ENCODE measurements at regions not wholly inside any gene's neighbourhood (a gene's known extent, or its start where the extent isn't known, plus 50 kb on each side); places are given as distances from the start of the nearest gene placed in this dataset.

GRCh38 chr11:10936626-10937384 is 79.0 kb upstream of the ZBED5 start:
- Histone ChIP-seq H3K4me1 (ENCODE audit: control insufficient read depth in 1 of 2, insufficient read depth in 2 of 2, low read length in 2 of 2) (peaks cover 1 to 2% of the 10 kb centered on the region in 2 experiments), H3K14ac (ENCODE audit: low read length) (no peak overlapping the region), H2BK5ac (ENCODE audit: low read depth, low read length, poor library complexity) (no peak overlapping the region), H2AK5ac (ENCODE audit: low read length) (no peak overlapping the region), H3K27me3 (ENCODE audit: insufficient read depth, low read length) (no peaks in the 10 kb centered on the region), H3K4me2 (ENCODE audit: low read length) (no peak overlapping the region), H3K36me3 (ENCODE audit: control insufficient read depth in 1 of 2, insufficient read depth in 2 of 2, low read length in 2 of 2) (no peaks in the 10 kb centered on the region), H3K18ac (ENCODE audit: low read length) (no peak overlapping the region), H2AFZ (ENCODE audit: insufficient read depth, low read length, poor library complexity) (no peak overlapping the region), H3K4ac (ENCODE audit: low read depth, low read length) (no peak overlapping the region), H3K23ac (ENCODE audit: low read length) (no peak overlapping the region), H3K79me1 (ENCODE audit: low read length) (peaks cover under 1% of the 10 kb centered on the region), H2BK12ac (ENCODE audit: low read length) (no peak overlapping the region), H3K9ac (ENCODE audit: low read length) (no peak overlapping the region), H2BK120ac (ENCODE audit: insufficient read depth, low read length, poor library complexity) (no peak overlapping the region), H3K9me3 (ENCODE audit: insufficient read depth, low read depth, low read length) (no peaks in the 10 kb centered on the region), H3K27ac (ENCODE audit: low read depth, low read length) (no peak overlapping the region), H3K4me3 (ENCODE audit: low read depth, low read length) (no peak overlapping the region), H3K79me2 (ENCODE audit: control insufficient read depth, insufficient read depth, low read length, poor library complexity) (no peaks in the 10 kb centered on the region), H4K8ac (ENCODE audit: low read depth, low read length) (no peak overlapping the region), H4K12ac (ENCODE audit: low read depth, low read length) (no peak overlapping the region), H4K91ac (ENCODE audit: low read depth, low read length) (no peak overlapping the region)
- WGBS (ENCODE audit: extremely low coverage, insufficient coverage, insufficient read length) = no CpG with 5 or more reads among the region's 5 CpGs
- no peak for DNase-seq

GRCh38 chr11:10935015-10935559 is 77.2 kb upstream of the ZBED5 start:
- H3K4me2 ChIP-seq (ENCODE audit: low read length) = no peak overlapping the region
- H3K4me3 ChIP-seq (ENCODE audit: low read depth, low read length) = no peak overlapping the region
- no peak overlapping the region for H3K14ac ChIP-seq (ENCODE audit: low read length)
- H4K12ac ChIP-seq (ENCODE audit: low read depth, low read length) = no peak overlapping the region
- WGBS (ENCODE audit: extremely low coverage, insufficient coverage, insufficient read length) = no CpG with 5 or more reads among the region's 7 CpGs
- no peaks in the 10 kb centered on the region for H3K9me3 ChIP-seq (ENCODE audit: insufficient read depth, low read depth, low read length)
- H2AK5ac ChIP-seq (ENCODE audit: low read length) = no peak overlapping the region
- H2BK5ac ChIP-seq (ENCODE audit: low read depth, low read length, poor library complexity) = no peak overlapping the region
- no peak overlapping the region for H4K91ac ChIP-seq (ENCODE audit: low read depth, low read length)
- H3K27ac ChIP-seq (ENCODE audit: low read depth, low read length) = no peak overlapping the region
- no peak overlapping the region for H3K23ac ChIP-seq (ENCODE audit: low read length)
- H2BK12ac ChIP-seq (ENCODE audit: low read length) = no peak overlapping the region
- peaks cover 1% of the 10 kb centered on the region for H3K79me2 ChIP-seq (ENCODE audit: control insufficient read depth, insufficient read depth, low read length, poor library complexity)
- peaks cover 13% of the 10 kb centered on the region for H3K79me1 ChIP-seq (ENCODE audit: low read length)
- no peak for DNase-seq
- peaks cover 2 to 6% of the 10 kb centered on the region in 2 experiments for H3K4me1 ChIP-seq (ENCODE audit: control insufficient read depth in 1 of 2, insufficient read depth in 2 of 2, low read length in 2 of 2)
- H3K18ac ChIP-seq (ENCODE audit: low read length) = no peak overlapping the region
- no peaks in the 10 kb centered on the region for H3K36me3 ChIP-seq (ENCODE audit: control insufficient read depth in 1 of 2, insufficient read depth in 2 of 2, low read length in 2 of 2)
- H3K27me3 ChIP-seq (ENCODE audit: insufficient read depth, low read length) = no peaks in the 10 kb centered on the region
- no peak overlapping the region for H3K4ac ChIP-seq (ENCODE audit: low read depth, low read length)
- H2BK120ac ChIP-seq (ENCODE audit: insufficient read depth, low read length, poor library complexity) = no peak overlapping the region
- H4K8ac ChIP-seq (ENCODE audit: low read depth, low read length) = no peak overlapping the region
- H2AFZ ChIP-seq (ENCODE audit: insufficient read depth, low read length, poor library complexity) = no peak overlapping the region
- H3K9ac ChIP-seq (ENCODE audit: low read length) = no peak overlapping the region

- no peak overlapping the region for H2AFZ ChIP-seq (ENCODE audit: insufficient read depth, low read length, poor library complexity)
- no peaks in the 10 kb centered on the region for H3K9me3 ChIP-seq (ENCODE audit: insufficient read depth, low read depth, low read length)
- no peak overlapping the region for H3K23ac ChIP-seq (ENCODE audit: low read length)
- H2BK120ac ChIP-seq (ENCODE audit: insufficient read depth, low read length, poor library complexity) = no peak overlapping the region
- peak in 1 of 2 donors; percentile 24 for DNase-seq
- no peak overlapping the region for H3K27ac ChIP-seq (ENCODE audit: low read depth, low read length)
- no peak overlapping the region for H2BK12ac ChIP-seq (ENCODE audit: low read length)
- peaks cover 1% of the 10 kb centered on the region for H3K79me2 ChIP-seq (ENCODE audit: control insufficient read depth, insufficient read depth, low read length, poor library complexity)
- H2BK5ac ChIP-seq (ENCODE audit: low read depth, low read length, poor library complexity) = no peak overlapping the region
- no peaks in the 10 kb centered on the region for H3K27me3 ChIP-seq (ENCODE audit: insufficient read depth, low read length)
- H4K91ac ChIP-seq (ENCODE audit: low read depth, low read length) = no peak overlapping the region
- H3K9ac ChIP-seq (ENCODE audit: low read length) = no peak overlapping the region
- H3K36me3 ChIP-seq (ENCODE audit: control insufficient read depth in 1 of 2, insufficient read depth in 2 of 2, low read length in 2 of 2) = no peaks in the 10 kb centered on the region
- H3K4me3 ChIP-seq (ENCODE audit: low read depth, low read length) = no peak overlapping the region
- H3K4ac ChIP-seq (ENCODE audit: low read depth, low read length) = no peak overlapping the region
- H3K4me2 ChIP-seq (ENCODE audit: low read length) = peak overlapping the region; percentile 98
- no peak overlapping the region for H4K8ac ChIP-seq (ENCODE audit: low read depth, low read length)
- peaks cover 13% of the 10 kb centered on the region for H3K79me1 ChIP-seq (ENCODE audit: low read length)
- H3K4me1 ChIP-seq (ENCODE audit: control insufficient read depth in 1 of 2, insufficient read depth in 2 of 2, low read length in 2 of 2) = peaks cover 2 to 6% of the 10 kb centered on the region in 2 experiments
- H4K12ac ChIP-seq (ENCODE audit: low read depth, low read length) = no peak overlapping the region
- H3K14ac ChIP-seq (ENCODE audit: low read length) = no peak overlapping the region
- no CpG with 5 or more reads among the region's 9 CpGs for WGBS (ENCODE audit: extremely low coverage, insufficient coverage, insufficient read length)
- no peak overlapping the region for H2AK5ac ChIP-seq (ENCODE audit: low read length)
- no peak overlapping the region for H3K18ac ChIP-seq (ENCODE audit: low read length)
Observed at GRCh38 chr11:10934293-10934860, 76.5 kb upstream of the ZBED5 start.

- Histone ChIP-seq H2AK5ac (ENCODE audit: low read length) (no peak overlapping the region), H3K27me3 (ENCODE audit: insufficient read depth, low read length) (no peaks in the 10 kb centered on the region), H3K9ac (ENCODE audit: low read length) (peak overlapping the region; percentile 77), H2BK5ac (ENCODE audit: low read depth, low read length, poor library complexity) (no peak overlapping the region), H4K12ac (ENCODE audit: low read depth, low read length) (no peak overlapping the region), H3K27ac (ENCODE audit: low read depth, low read length) (peak overlapping the region; percentile 25), H4K8ac (ENCODE audit: low read depth, low read length) (peak overlapping the region; percentile 0), H4K91ac (ENCODE audit: low read depth, low read length) (no peak overlapping the region), H3K4me1 (ENCODE audit: control insufficient read depth in 1 of 2, insufficient read depth in 2 of 2, low read length in 2 of 2) (peaks cover 2 to 6% of the 10 kb centered on the region in 2 experiments), H3K4me2 (ENCODE audit: low read length) (peak overlapping the region; percentile 98), H2BK12ac (ENCODE audit: low read length) (no peak overlapping the region), H3K9me3 (ENCODE audit: insufficient read depth, low read depth, low read length) (no peaks in the 10 kb centered on the region), H3K36me3 (ENCODE audit: control insufficient read depth in 1 of 2, insufficient read depth in 2 of 2, low read length in 2 of 2) (no peaks in the 10 kb centered on the region), H3K18ac (ENCODE audit: low read length) (no peak overlapping the region), H3K79me2 (ENCODE audit: control insufficient read depth, insufficient read depth, low read length, poor library complexity) (peaks cover 1% of the 10 kb centered on the region), H2AFZ (ENCODE audit: insufficient read depth, low read length, poor library complexity) (no peak overlapping the region), H2BK120ac (ENCODE audit: insufficient read depth, low read length, poor library complexity) (no peak overlapping the region), H3K4me3 (ENCODE audit: low read depth, low read length) (peak overlapping the region; percentile 64), H3K23ac (ENCODE audit: low read length) (no peak overlapping the region), H3K4ac (ENCODE audit: low read depth, low read length) (no peak overlapping the region), H3K79me1 (ENCODE audit: low read length) (peaks cover 13% of the 10 kb centered on the region), H3K14ac (ENCODE audit: low read length) (no peak overlapping the region)
- no CpG with 5 or more reads among the region's 20 CpGs for WGBS (ENCODE audit: extremely low coverage, insufficient coverage, insufficient read length)
- peak; percentile 92 to 97 for DNase-seq
Observed at GRCh38 chr11:10933455-10934292, 75.8 kb upstream of the ZBED5 start.

Data from trophoblast cell (in vitro differentiated cells and primary cell).